Body of pancreas (tissue), 4 donors: ENCODE measurements at regions not wholly inside any gene's neighbourhood (a gene's known extent, or its start where the extent isn't known, plus 50 kb on each side); places are given as distances from the start of the nearest gene placed in this dataset.

ENCODE experiments used
- ATAC-seq: fragments of 150-250 bp; one replicate; pipeline ENCODE4 v1.9.1; 2016
- DNase-seq, 4 donors: peaks; one replicate each; pipeline ENCODE4 v3.0.0-alpha.2; 2019
- H3K27ac ChIP-seq, 4 donors: fragments of 200-600 bp; sonication (generic); 1 replicate in 3 of 4; 2 replicates in 1 of 4; pipeline versions ENCODE4 v1.5.1 to v1.6.1; 2016 to 2019; ENCODE audit warnings: mild to moderate bottlenecking in 1 of 4, mixed read lengths in 1 of 4, moderate library complexity in 1 of 4
- H3K27me3 ChIP-seq, 2 donors: fragments of 200-600 bp; sonication (generic); one replicate each; pipeline ENCODE4 v1.6.0; 2016; ENCODE audit warnings: mild to moderate bottlenecking in 1 of 2
- H3K36me3 ChIP-seq, 2 donors: fragments of 200-600 bp; sonication (generic); replicated peaks in 1 of 2; 2 replicates each; pipeline ENCODE4 v1.5.1; 2016; ENCODE audit warnings: low read depth in 2 of 2; ENCODE audit not compliant: insufficient read depth in 1 of 2
- H3K4me1 ChIP-seq: fragments of 200-600 bp; sonication (generic); one replicate; pipeline ENCODE4 v1.6.0; 2016
- H3K4me3 ChIP-seq, 2 donors: fragments of 200-600 bp; sonication (generic); 1 replicate in 1 of 2; 2 replicates in 1 of 2; pipeline ENCODE4 v1.5.1; 2016 to 2019
- H3K9me3 ChIP-seq, 3 donors: fragments of 200-600 bp; sonication (generic); 1 replicate in 2 of 3; 2 replicates in 1 of 3; pipeline ENCODE4 v1.5.1; 2016
- POLR2A ChIP-seq, 3 donors: fragments of 450-650 bp; IDR thresholded peaks; one replicate each; pipeline ENCODE4 v1.6.1; 2016; ENCODE audit warnings: antibody characterized with exemption in 3 of 3, mild to moderate bottlenecking in 2 of 3
- WGBS, 2 donors: methylation state at CpG; one replicate each; pipeline ENCODE4 v1.1.5; 2017; 5-methylcytosine and 5-hydroxymethylcytosine counted together
- intact Hi-C: fragments of 100-400 bp; cut with DNase I; formaldehyde crosslinking; loops from one replicate; pipeline ENCODE4 v1.15.1; 2023
- TF ChIP-seq, protein P1 (sequence below), 7 experiments: fragments of 450-650 bp in 4 of 7; fragments of 200-600 bp in 3 of 7; sonication (generic) in 3 of 7; IDR thresholded peaks; one replicate each; pipeline ENCODE4 v1.5.1; 2016 to 2019; ENCODE audit warnings: antibody characterized with exemption in 7 of 7

DNA sequence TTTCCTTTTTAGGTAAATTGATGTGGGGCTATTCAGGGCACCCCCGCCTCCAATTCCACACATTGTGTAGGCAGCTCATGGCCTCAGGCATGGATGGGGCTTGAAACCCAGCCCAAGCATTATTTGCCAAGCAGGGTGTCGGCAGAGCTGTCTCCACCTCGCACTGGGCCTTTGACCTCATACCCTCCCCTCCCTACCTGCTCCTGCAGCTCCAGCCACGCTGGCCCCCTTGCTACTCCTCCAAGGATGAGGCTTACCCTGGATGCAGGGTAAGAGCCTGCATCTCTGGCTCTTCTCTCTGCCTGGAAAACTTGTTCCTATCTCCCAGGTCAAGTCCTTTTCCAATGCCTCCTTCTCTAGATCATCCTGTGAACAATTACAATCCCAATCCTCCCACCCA is 232.6 kb downstream of the SOD2 start:
- DNase-seq, result no peak
- 57 to 63% methylated on average over 4 of the region's 4 CpGs for WGBS, 2 donors
- intact Hi-C loops, result no loop called here
- no peak for ATAC-seq
- no peak overlapping the region for H3K27ac ChIP-seq
- H3K9me3 ChIP-seq, result no peaks in the 10 kb centered on the region
- TF ChIP-seq, protein P1, sequence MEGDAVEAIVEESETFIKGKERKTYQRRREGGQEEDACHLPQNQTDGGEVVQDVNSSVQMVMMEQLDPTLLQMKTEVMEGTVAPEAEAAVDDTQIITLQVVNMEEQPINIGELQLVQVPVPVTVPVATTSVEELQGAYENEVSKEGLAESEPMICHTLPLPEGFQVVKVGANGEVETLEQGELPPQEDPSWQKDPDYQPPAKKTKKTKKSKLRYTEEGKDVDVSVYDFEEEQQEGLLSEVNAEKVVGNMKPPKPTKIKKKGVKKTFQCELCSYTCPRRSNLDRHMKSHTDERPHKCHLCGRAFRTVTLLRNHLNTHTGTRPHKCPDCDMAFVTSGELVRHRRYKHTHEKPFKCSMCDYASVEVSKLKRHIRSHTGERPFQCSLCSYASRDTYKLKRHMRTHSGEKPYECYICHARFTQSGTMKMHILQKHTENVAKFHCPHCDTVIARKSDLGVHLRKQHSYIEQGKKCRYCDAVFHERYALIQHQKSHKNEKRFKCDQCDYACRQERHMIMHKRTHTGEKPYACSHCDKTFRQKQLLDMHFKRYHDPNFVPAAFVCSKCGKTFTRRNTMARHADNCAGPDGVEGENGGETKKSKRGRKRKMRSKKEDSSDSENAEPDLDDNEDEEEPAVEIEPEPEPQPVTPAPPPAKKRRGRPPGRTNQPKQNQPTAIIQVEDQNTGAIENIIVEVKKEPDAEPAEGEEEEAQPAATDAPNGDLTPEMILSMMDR (IDR thresholded peaks at IDR 0.05), result no peak
- no peak for TF ChIP-seq POLR2A (IDR thresholded peaks at IDR 0.05)
- no peak overlapping the region for H3K4me3 ChIP-seq
- no peaks in the 10 kb centered on the region for H3K4me1 ChIP-seq
- no peaks in the 10 kb centered on the region for H3K36me3 ChIP-seq
- H3K27me3 ChIP-seq, result no peaks in the 10 kb centered on the region

DNA sequence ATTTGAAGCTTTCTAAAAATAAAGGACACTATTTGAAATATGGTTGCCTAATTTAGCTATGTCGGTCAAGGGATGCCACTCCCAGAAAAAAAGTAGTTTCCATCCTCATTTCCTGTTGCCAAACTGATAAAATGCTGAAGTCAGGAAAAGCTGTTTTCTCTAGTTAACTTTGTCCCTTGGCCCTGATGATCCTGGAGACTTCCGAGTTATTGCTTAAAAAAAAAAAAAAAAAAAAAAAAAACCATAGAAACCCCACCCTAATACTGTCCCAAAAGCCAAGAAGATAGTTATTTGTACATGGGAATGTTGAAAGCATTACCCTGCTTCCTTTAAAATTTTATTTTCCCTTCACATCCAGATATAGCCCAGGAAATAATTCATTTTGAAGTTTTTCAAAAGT is 236.7 kb downstream of the SOD2 start:
- no peak for TF ChIP-seq POLR2A (IDR thresholded peaks at IDR 0.05)
- TF ChIP-seq, protein P1 (IDR thresholded peaks at IDR 0.05), result no peak
- WGBS, 2 donors, result 45 to 66% methylated on average over 2 of the region's 2 CpGs
- no peak for ATAC-seq

DNA sequence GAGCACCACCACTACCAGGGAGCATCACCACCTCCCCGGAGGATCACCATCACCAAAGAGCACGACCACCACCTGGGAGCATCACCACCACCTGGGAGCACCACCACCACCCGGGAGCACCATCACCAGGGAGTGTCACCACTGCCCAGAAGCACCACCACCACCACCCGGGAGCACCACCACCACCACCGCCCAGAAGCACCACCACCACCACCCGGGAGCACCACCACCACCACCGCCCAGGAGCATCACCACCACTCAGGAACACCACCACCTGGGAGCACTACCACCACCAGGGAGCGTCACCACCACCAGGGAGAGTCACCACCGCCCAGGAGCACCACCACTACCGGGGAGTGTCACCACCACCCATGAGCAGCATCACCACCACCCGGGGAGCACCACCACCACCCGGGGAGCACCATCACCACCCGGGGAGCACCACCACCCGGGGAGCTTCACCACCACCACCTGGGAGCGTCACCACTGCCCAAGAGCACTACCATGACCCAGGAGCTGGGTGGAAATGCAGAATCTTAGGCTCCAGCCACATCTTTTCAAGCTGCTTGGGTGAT is 237.3 kb downstream of the SOD2 start:
- Histone ChIP-seq H3K9me3 (no peaks in the 10 kb centered on the region), H3K27me3 (no peaks in the 10 kb centered on the region), H3K4me3 (no peak overlapping the region), H3K4me1 (no peaks in the 10 kb centered on the region), H3K36me3 (no peaks in the 10 kb centered on the region), H3K27ac (no peak overlapping the region)
- no peak for ATAC-seq
- no peak for TF ChIP-seq POLR2A (IDR thresholded peaks at IDR 0.05)
- TF ChIP-seq, protein P1 (IDR thresholded peaks at IDR 0.05), result no peak
- 74 to 87% methylated on average over 5 to 12 of the region's 15 CpGs for WGBS, 2 donors
- intact Hi-C loops, result no loop called here
- DNase-seq, result no peak

More for the DNA sequence above, 236.7 kb downstream of the SOD2 start:
- intact Hi-C loops, result no loop called here
- Histone ChIP-seq H3K4me1 (no peaks in the 10 kb centered on the region), H3K4me3 (no peak overlapping the region), H3K27me3 (no peaks in the 10 kb centered on the region), H3K36me3 (no peaks in the 10 kb centered on the region), H3K27ac (no peak overlapping the region), H3K9me3 (no peaks in the 10 kb centered on the region)
- DNase-seq, result no peak

DNA sequence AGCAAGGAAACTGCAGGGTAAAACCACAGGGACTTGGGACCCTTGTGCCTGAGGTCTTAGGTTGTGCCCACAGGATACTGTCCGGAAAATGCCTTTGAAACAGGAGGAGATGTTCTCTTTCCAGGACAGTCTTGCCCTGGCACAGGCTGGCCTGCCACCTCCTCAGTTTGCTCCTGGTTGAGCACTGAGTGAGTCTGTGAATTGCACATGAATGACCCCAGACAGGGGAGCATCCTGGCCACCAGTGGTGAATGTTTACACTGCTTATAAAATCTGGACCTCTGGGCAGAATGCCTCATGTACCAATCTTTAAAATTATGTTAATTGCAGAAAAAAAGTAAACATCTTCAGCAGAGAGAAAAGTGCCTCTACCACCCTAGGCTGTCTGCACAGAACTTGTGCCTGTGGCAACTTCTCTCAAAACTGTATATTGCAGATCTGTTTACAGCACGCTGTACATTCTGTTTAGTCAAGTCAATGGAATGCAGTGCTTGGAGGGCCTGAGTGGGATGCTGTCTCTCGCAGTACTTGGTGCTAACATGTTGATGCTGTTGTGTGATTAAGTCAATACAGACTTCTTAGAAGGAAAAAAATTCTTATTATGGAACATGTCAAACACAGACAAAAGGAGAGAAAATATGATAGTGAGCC is 242.1 kb downstream of the SOD2 start:
- 48 to 52% methylated on average over 3 of the region's 3 CpGs for WGBS, 2 donors

More for the DNA sequence above, 242.1 kb downstream of the SOD2 start:
- no peaks in the 10 kb centered on the region for H3K9me3 ChIP-seq
- DNase-seq (no peak), ATAC-seq (no peak)
- H3K27ac ChIP-seq, result no peak overlapping the region
- H3K4me3 ChIP-seq, result no peak overlapping the region
- no peaks in the 10 kb centered on the region for H3K36me3 ChIP-seq
- H3K27me3 ChIP-seq, result no peaks in the 10 kb centered on the region
- TF ChIP-seq POLR2A (IDR thresholded peaks at IDR 0.05), result no peak
- TF ChIP-seq, protein P1 (IDR thresholded peaks at IDR 0.05), result no peak
- no peaks in the 10 kb centered on the region for H3K4me1 ChIP-seq
- intact Hi-C loops, result no loop called here
